Neural cell (in vitro differentiated cells): ENCODE measurements at regions not wholly inside any gene's neighbourhood (a gene's known extent, or its start where the extent isn't known, plus 50 kb on each side); places are given as distances from the start of the nearest gene placed in this dataset.

ENCODE experiments used
- H2AFZ ChIP-seq: fragments of 200-600, 300-800 bp; sonication (generic), shearing (Covaris generic); 2 replicates; pipeline ENCODE4 v1.6.0; 2014; ENCODE audit warnings: low read depth, mild to moderate bottlenecking, antibody characterized with exemption, low read length, moderate library complexity
- H3F3A ChIP-seq: fragments of 200-600 bp; shearing (Covaris generic); 2 replicates; pipeline ENCODE4 v1.6.1; 2016; ENCODE audit warnings: mild to moderate bottlenecking, moderate library complexity, mixed read lengths, antibody characterized with exemption, low read length; ENCODE audit not compliant: insufficient read depth, poor library complexity, severe bottlenecking
- H3K27ac ChIP-seq: fragments of 200-600, 300-800 bp; sonication (generic), shearing (Covaris generic); 2 replicates; pipeline ENCODE4 v1.5.1; 2014; ENCODE audit warnings: mild to moderate bottlenecking, low read length, moderate library complexity
- H3K27me3 ChIP-seq: fragments of 300-800, 200-600 bp; sonication (generic), shearing (Covaris generic); 2 replicates; pipeline ENCODE4 v1.6.0; 2014; ENCODE audit warnings: mild to moderate bottlenecking, low read depth, low read length, moderate library complexity; ENCODE audit not compliant: insufficient read depth
- H3K36me3 ChIP-seq: fragments of 300-800, 200-600 bp; sonication (generic), shearing (Covaris generic); 2 replicates; pipeline ENCODE4 v1.5.1; 2014; ENCODE audit warnings: mild to moderate bottlenecking, antibody characterized with exemption, low read length, moderate library complexity; ENCODE audit not compliant: insufficient read depth
- H3K4me2 ChIP-seq: fragments of 300-800, 200-600 bp; sonication (generic), shearing (Covaris generic); 2 replicates; pipeline ENCODE4 v1.6.0; 2014; ENCODE audit warnings: mild to moderate bottlenecking, low read length
- H3K4me3 ChIP-seq: fragments of 300-800, 200-600 bp; sonication (generic), shearing (Covaris generic); 2 replicates; pipeline ENCODE4 v1.5.1; 2014; ENCODE audit warnings: mild to moderate bottlenecking, low read length, moderate library complexity
- H3K79me2 ChIP-seq: fragments of 200-600 bp; shearing (Covaris generic); replicated peaks from 2 replicates; pipeline ENCODE4 v1.6.0; 2014; ENCODE audit warnings: mild to moderate bottlenecking, low read length, moderate library complexity; ENCODE audit not compliant: insufficient read depth
- H3K9ac ChIP-seq: fragments of 300-800, 200-600 bp; sonication (generic), shearing (Covaris generic); 2 replicates; pipeline ENCODE4 v1.6.1; 2016; ENCODE audit warnings: mild to moderate bottlenecking, low read length, mixed read lengths
- H3K9me2 ChIP-seq: fragments of 200-600 bp; shearing (Covaris generic); 2 replicates; pipeline ENCODE4 v1.6.1; 2016; ENCODE audit warnings: mild to moderate bottlenecking, low read length, mixed read lengths; ENCODE audit not compliant: insufficient read depth
- H3K9me3 ChIP-seq: fragments of 200-600, 300-800 bp; sonication (generic), shearing (Covaris generic); 2 replicates; pipeline ENCODE4 v1.6.1; 2016; ENCODE audit warnings: mild to moderate bottlenecking, mixed run types, low read length, moderate library complexity, mixed read lengths
- H4K20me1 ChIP-seq: fragments of 200-600 bp; shearing (Covaris generic); 2 replicates; pipeline ENCODE4 v1.6.1; 2016; ENCODE audit warnings: mild to moderate bottlenecking, mixed run types; ENCODE audit not compliant: insufficient read depth
- CTCF ChIP-seq: fragments of 450-650 bp; IDR thresholded peaks from 2 replicates; pipeline ENCODE4 v1.5.1; 2014; ENCODE audit warnings: antibody characterized with exemption, mild to moderate bottlenecking, moderate library complexity; ENCODE audit not compliant: poor library complexity, severe bottlenecking
- EP300 ChIP-seq: fragments of 450-650 bp; conservative IDR thresholded peaks from 2 replicates; pipeline ENCODE4 v1.6.1; 2014; ENCODE audit warnings: antibody characterized with exemption, mild to moderate bottlenecking, moderate library complexity; ENCODE audit not compliant: poor library complexity, severe bottlenecking
- EZH2 ChIP-seq: fragments of 200-600, 300-800 bp; shearing (Covaris generic), sonication (generic); IDR thresholded peaks from 2 replicates; pipeline ENCODE4 v1.6.1; 2014; ENCODE audit warnings: antibody characterized with exemption, low read length, borderline replicate concordance, mild to moderate bottlenecking; ENCODE audit not compliant: insufficient read depth, poor library complexity, severe bottlenecking
- MXI1 ChIP-seq: fragments of 450-650 bp; conservative IDR thresholded peaks from 2 replicates; pipeline ENCODE4 v1.6.1; 2014; ENCODE audit warnings: antibody characterized with exemption, mild to moderate bottlenecking; ENCODE audit not compliant: poor library complexity, severe bottlenecking
- POLR2AphosphoS5 ChIP-seq: IDR thresholded peaks from 2 replicates; pipeline ENCODE4 v1.6.1; 2012
- RAD21 ChIP-seq: fragments of 450-650 bp; conservative IDR thresholded peaks from 2 replicates; pipeline ENCODE4 v1.6.1; 2014; ENCODE audit warnings: antibody characterized with exemption, mild to moderate bottlenecking, moderate library complexity
- REST ChIP-seq: IDR thresholded peaks from 2 replicates; pipeline ENCODE4 v1.6.1; 2012; ENCODE audit warnings: borderline replicate concordance
- SMC3 ChIP-seq: fragments of 450-650 bp; conservative IDR thresholded peaks from 2 replicates; pipeline ENCODE4 v1.6.1; 2014; ENCODE audit warnings: antibody characterized with exemption, mild to moderate bottlenecking, moderate library complexity; ENCODE audit not compliant: poor library complexity
- TAF1 ChIP-seq: IDR thresholded peaks from 2 replicates; pipeline ENCODE4 v1.6.1; 2012; ENCODE audit warnings: low read depth

- no peaks in the 10 kb centered on the region for H3F3A ChIP-seq
- no peak for TF ChIP-seq EP300
Observed at GRCh38 chr22:48429446-48430020, 1398.1 kb downstream of the BRD1 start.

GRCh38 chr22:48428631-48429371 is 1398.9 kb downstream of the BRD1 start:
- TF ChIP-seq EZH2 (no peak), POLR2AphosphoS5 (no peak), REST (no peak), RAD21 (no peak), CTCF (no peak), EP300 (no peak), SMC3 (no peak), MXI1 (no peak), TAF1 (no peak)
- H3K9me3 ChIP-seq = no peaks in the 10 kb centered on the region
- H3K4me2 ChIP-seq = no peak overlapping the region

More at GRCh38 chr22:48429446-48430020, 1398.1 kb downstream of the BRD1 start:
- no peaks in the 10 kb centered on the region for H4K20me1 ChIP-seq
- H3K4me2 ChIP-seq = no peak overlapping the region
- H3K9me3 ChIP-seq = no peaks in the 10 kb centered on the region
- H3K4me3 ChIP-seq = no peak overlapping the region
- H3K9me2 ChIP-seq = no peaks in the 10 kb centered on the region
- no peak overlapping the region for H3K27ac ChIP-seq
- no peak overlapping the region for H3K9ac ChIP-seq
- H3K79me2 ChIP-seq = no peaks in the 10 kb centered on the region
- no peak overlapping the region for H2AFZ ChIP-seq
- no peaks in the 10 kb centered on the region for H3K27me3 ChIP-seq
- no peaks in the 10 kb centered on the region for H3K36me3 ChIP-seq

More at GRCh38 chr22:48428631-48429371, 1398.9 kb downstream of the BRD1 start:
- H3K9ac ChIP-seq = no peak overlapping the region
- no peaks in the 10 kb centered on the region for H3K9me2 ChIP-seq
- H3K79me2 ChIP-seq = no peaks in the 10 kb centered on the region
- no peaks in the 10 kb centered on the region for H4K20me1 ChIP-seq
- H3K4me3 ChIP-seq = no peak overlapping the region
- H3K36me3 ChIP-seq = no peaks in the 10 kb centered on the region
- H3K27me3 ChIP-seq = no peaks in the 10 kb centered on the region
- H2AFZ ChIP-seq = no peak overlapping the region
- H3K27ac ChIP-seq = no peak overlapping the region
- H3F3A ChIP-seq = no peaks in the 10 kb centered on the region
